Tibial artery (tissue), 4 donors: ENCODE measurements at regions not wholly inside any gene's neighbourhood (a gene's known extent, or its start where the extent isn't known, plus 50 kb on each side); places are given as distances from the start of the nearest gene placed in this dataset.
"Not testable (repeated sequence)": the region's sequence is repeated elsewhere in the genome, so short reads cannot be mapped to it uniquely, and the experiment has no call there.

ENCODE experiments used
- DNase-seq, 2 donors: peaks; one replicate each; pipeline ENCODE4 v3.0.0-alpha.2; 2019
- H3K27ac ChIP-seq, 2 donors: fragments of 200-600 bp; sonication (generic) in 1 of 2; 1 replicate in 1 of 2; 2 replicates in 1 of 2; pipeline ENCODE4 v1.5.1; 2018 to 2019; ENCODE audit warnings: mild to moderate bottlenecking in 1 of 2
- H3K27me3 ChIP-seq, 2 donors: fragments of 200-600 bp; sonication (generic) in 1 of 2; one replicate each; pipeline versions ENCODE4 v1.5.1 to v1.6.0; 2016 to 2019
- H3K36me3 ChIP-seq, 3 donors: fragments of 200-600 bp; sonication (generic) in 2 of 3; one replicate each; pipeline ENCODE4 v1.5.1; 2016 to 2019; ENCODE audit warnings: mild to moderate bottlenecking in 2 of 3
- H3K4me1 ChIP-seq, 4 donors: fragments of 200-600 bp; sonication (generic) in 2 of 4; 1 replicate in 3 of 4; 2 replicates in 1 of 4; pipeline ENCODE4 v1.5.1; 2016 to 2019
- H3K4me3 ChIP-seq, 2 donors: fragments of 200-600 bp; sonication (generic) in 1 of 2; 1 replicate in 1 of 2; 2 replicates in 1 of 2; pipeline ENCODE4 v1.5.1; 2018 to 2019; ENCODE audit warnings: mild to moderate bottlenecking in 2 of 2
- H3K9me3 ChIP-seq, 3 donors: fragments of 200-600 bp; sonication (generic) in 1 of 3; one replicate each; pipeline ENCODE4 v1.5.1; 2016 to 2019
- intact Hi-C: fragments of 100-400 bp; cut with DNase I; formaldehyde crosslinking; loops from one replicate; pipeline ENCODE4 v1.15.0; 2023; ENCODE audit warnings: low total_unique reads
- TF ChIP-seq, protein P1 (sequence below), 2 experiments: fragments of 200-600 bp in 1 of 2; fragments of 450-650 bp in 1 of 2; IDR thresholded peaks; one replicate each; pipeline ENCODE4 v1.5.1; 2017 to 2019; ENCODE audit warnings: antibody characterized with exemption in 2 of 2, mild to moderate bottlenecking in 1 of 2, moderate library complexity in 1 of 2

GRCh38 chr6:146980900-146981329, 223.3 kb upstream of the STXBP5 start:
- no peaks in the 10 kb centered on the region for H3K9me3 ChIP-seq
- TF ChIP-seq, protein P1, sequence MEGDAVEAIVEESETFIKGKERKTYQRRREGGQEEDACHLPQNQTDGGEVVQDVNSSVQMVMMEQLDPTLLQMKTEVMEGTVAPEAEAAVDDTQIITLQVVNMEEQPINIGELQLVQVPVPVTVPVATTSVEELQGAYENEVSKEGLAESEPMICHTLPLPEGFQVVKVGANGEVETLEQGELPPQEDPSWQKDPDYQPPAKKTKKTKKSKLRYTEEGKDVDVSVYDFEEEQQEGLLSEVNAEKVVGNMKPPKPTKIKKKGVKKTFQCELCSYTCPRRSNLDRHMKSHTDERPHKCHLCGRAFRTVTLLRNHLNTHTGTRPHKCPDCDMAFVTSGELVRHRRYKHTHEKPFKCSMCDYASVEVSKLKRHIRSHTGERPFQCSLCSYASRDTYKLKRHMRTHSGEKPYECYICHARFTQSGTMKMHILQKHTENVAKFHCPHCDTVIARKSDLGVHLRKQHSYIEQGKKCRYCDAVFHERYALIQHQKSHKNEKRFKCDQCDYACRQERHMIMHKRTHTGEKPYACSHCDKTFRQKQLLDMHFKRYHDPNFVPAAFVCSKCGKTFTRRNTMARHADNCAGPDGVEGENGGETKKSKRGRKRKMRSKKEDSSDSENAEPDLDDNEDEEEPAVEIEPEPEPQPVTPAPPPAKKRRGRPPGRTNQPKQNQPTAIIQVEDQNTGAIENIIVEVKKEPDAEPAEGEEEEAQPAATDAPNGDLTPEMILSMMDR (IDR thresholded peaks at IDR 0.05), result no peak
- H3K4me1 ChIP-seq, result no peaks in the 10 kb centered on the region
- no peaks in the 10 kb centered on the region for H3K36me3 ChIP-seq
- DNase-seq, result no peak
- H3K27me3 ChIP-seq, result no peaks in the 10 kb centered on the region
- no peak overlapping the region for H3K27ac ChIP-seq
- intact Hi-C loops, result no loop called here
- no peak overlapping the region for H3K4me3 ChIP-seq

DNA sequence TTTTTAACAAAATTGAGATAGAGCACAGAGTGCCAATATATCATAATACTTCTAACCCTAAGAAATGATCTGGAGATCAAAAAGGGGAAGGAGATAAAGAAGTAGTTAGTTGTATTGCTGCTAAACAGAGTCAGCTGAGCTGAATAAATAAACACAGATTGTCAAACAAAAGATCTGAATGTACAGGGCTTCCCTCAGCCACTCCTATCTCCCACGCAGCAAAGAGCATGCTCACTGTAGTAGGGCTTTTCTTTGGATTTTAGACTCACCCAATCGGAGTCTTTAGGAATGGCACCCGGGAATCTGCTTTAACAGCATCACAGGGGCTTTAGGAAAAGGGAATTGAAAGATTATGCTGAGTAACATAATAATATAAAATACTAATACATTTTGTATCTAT, 222.2 kb upstream of the STXBP5 start:
- no peaks in the 10 kb centered on the region for H3K9me3 ChIP-seq
- no peak overlapping the region for H3K27ac ChIP-seq
- no peaks in the 10 kb centered on the region for H3K27me3 ChIP-seq
- intact Hi-C loops, result no loop called here
- no peaks in the 10 kb centered on the region for H3K36me3 ChIP-seq
- DNase-seq, result no peak
- TF ChIP-seq, protein P1 (IDR thresholded peaks at IDR 0.05), result no peak
- H3K4me1 ChIP-seq, result no peaks in the 10 kb centered on the region
- no peak overlapping the region for H3K4me3 ChIP-seq

- intact Hi-C loops, result no loop called here
- Histone ChIP-seq H3K4me3 (no peak overlapping the region), H3K9me3 (peaks cover 0 to 4% (median 0%) of the 10 kb centered on the region in 3 donors), H3K27ac (no peak overlapping the region), H3K36me3 (no peaks in the 10 kb centered on the region), H3K4me1 (no peaks in the 10 kb centered on the region), H3K27me3 (no peaks in the 10 kb centered on the region)
- DNase-seq, result no peak
- TF ChIP-seq, protein P1 (IDR thresholded peaks at IDR 0.05), result no peak
Measured at GRCh38 chr6:146984251-146984924, 219.8 kb upstream of the STXBP5 start.

DNA sequence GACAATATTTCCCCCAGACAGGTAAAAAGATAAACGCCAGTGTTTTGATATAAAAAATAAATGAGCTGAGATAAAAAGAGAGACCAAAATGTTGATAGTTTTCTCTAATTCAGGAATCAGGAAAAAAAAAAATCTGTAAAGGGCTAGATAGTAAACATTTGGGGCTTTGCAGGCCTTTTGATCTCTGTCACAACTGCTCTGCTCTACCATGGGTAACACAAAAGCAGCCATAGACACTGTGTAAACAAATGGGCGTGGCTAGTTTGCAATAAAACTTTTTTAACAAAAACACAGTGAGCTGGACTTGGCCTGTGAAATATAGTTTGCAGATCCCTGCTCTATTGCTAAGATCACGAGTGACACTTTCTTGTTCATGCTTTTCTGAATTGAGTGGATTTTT, 219.1 kb upstream of the STXBP5 start:
- intact Hi-C loops, result no loop called here

DNA sequence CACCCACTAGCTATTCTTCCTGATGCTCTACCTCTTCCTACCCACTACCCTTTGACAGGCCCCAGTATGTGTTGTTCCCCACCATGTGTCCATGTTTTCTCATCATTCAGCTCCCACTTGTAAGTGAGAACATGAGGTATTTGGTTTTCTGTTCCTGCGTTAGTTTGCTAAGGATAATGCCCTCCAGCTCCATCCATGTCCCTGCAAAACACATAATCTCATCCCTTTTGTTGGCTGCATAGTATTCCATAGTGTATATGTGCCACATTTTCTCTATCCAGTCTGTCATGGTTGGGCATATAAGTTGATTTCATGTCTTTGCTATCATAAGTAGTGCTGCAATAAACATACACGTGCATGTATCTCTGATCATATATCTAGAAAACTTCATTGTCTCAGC, 218.3 kb upstream of the STXBP5 start:
- intact Hi-C loops, result no loop called here

More for the DNA sequence above, 219.1 kb upstream of the STXBP5 start:
- no peak overlapping the region for H3K4me3 ChIP-seq
- H3K4me1 ChIP-seq, result no peaks in the 10 kb centered on the region
- H3K27me3 ChIP-seq, result no peaks in the 10 kb centered on the region
- no peaks in the 10 kb centered on the region for H3K36me3 ChIP-seq
- H3K27ac ChIP-seq, result no peak overlapping the region
- TF ChIP-seq, protein P1 (IDR thresholded peaks at IDR 0.05), result no peak
- H3K9me3 ChIP-seq, result peaks cover 0 to 4% (median 0%) of the 10 kb centered on the region in 3 donors
- DNase-seq, result no peak

DNA sequence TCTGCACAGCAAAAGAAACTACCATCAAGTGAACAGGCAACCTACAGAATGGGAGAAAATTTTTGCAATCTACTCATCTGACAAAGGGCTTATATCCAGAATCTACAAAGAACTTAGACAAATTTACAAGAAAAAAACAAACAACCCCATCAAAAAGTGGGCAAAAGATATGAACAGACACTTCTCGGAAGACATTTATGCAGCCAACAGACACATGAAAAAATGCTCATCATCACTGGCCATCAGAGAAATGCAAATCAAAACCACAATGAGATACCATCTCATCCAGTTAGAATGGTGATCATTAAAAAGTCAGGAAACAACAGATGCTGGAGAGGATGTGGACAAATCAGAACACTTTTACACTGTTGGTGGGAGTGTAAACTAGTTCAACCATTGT, 216.3 kb upstream of the STXBP5 start:
- H3K36me3 ChIP-seq, H3K27me3 ChIP-seq, intact Hi-C loops, DNase-seq, H3K4me3 ChIP-seq, H3K27ac ChIP-seq, H3K9me3 ChIP-seq, H3K4me1 ChIP-seq: not testable (repeated sequence)

More for the DNA sequence above, 218.3 kb upstream of the STXBP5 start:
- Histone ChIP-seq H3K4me3 (no peak overlapping the region), H3K36me3 (no peaks in the 10 kb centered on the region), H3K27me3 (no peaks in the 10 kb centered on the region), H3K27ac (no peak overlapping the region), H3K4me1 (no peaks in the 10 kb centered on the region), H3K9me3 (peaks cover 0 to 4% (median 0%) of the 10 kb centered on the region in 3 donors)
- TF ChIP-seq, protein P1 (IDR thresholded peaks at IDR 0.05), result no peak
- DNase-seq, result no peak
